ENCODE measurements at regions not wholly inside any gene's neighbourhood (a gene's known extent, or its start where the extent isn't known, plus 50 kb on each side); places are given as distances from the start of the nearest gene placed in this dataset.

DNA sequence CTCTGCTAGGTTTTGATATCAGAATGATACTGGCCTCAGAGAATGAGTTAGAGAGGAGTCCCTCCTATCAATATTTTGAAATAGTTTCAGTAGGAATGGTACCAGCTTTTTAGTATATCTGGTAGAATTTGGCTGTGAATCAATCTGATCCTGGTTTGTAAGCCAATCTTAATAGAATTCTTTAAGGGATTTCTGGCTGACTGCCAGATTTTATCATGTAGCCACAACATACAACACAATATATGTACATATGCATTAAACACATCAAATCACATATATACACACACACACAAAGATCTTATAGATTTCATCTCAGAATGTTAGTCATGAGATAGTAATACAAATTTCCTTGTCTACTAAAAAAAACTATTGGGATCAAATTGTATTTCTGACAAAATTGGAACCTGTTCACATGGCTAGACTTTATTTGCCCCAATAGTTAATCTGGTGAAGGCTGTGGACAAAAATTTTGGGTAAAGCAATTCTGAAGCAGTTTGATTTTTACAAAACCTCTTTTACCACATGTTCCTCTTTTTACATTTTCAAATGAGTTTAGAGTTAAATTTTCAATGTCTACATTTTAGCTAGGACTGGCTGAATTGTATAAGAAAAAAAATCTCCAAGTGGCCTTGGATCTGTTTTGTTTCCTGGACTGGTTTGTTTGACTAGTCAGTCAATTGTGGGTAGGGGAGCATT lies 151.7 kb downstream of the FASLG start:
- DNase-seq: no peak

DNA sequence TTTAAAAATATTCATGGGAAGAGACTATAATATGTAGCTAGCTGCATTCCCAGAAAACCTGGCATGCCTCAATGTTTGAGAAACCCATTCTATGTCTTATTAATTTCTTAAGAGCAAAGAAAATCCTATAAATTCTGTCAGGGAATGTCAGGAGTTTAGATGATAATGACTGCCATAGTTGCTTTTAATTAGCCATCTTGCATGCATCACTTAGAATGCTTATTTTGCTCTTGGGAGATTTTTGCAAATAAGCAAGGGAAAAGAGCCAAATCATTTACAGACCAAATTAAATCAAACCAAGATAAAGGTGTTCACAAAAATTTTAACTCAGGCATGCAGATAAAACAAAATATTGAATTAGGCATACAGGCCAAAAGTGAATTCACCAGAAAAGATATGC lies 152.8 kb downstream of the FASLG start:
- no peak for DNase-seq

DNA sequence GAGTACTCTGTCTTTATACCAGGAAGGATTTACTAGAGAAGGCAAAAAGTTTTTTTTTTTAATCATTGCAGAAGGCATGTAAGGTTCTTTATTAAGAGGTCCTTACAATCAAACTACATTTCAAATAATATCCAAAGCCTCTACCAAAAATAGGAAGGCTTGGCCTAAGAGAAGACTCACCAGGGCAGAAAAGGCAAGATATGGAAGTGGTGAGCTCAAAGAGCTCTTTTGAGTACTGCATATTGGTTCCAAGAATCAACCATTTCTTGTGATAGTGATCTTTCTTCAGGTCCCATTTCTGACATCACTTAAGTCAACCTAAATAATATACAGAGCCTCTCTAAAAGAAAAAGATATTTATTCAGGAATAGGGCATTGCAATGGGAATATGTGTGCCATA lies 153.2 kb downstream of the FASLG start:
- DNase-seq: no peak

DNA sequence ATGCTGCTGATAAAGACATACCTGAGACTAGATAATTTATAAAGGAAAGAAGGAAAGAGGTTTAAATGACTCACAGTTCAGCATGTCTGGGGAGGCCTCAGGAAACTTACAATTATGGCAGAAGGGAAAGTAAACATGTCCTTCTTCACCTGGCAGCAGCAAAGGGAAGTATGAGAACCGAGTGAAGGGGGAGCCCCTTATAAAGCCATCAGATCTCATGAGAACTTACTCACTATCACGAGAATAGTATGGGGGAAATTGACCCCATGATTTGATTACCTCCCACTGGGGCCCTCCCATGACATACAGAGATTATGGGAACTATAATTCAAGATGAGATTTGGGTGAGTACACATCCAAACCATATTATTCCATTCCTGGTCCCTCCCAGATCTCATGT lies 154.4 kb downstream of the FASLG start:
- no peak for DNase-seq

DNA sequence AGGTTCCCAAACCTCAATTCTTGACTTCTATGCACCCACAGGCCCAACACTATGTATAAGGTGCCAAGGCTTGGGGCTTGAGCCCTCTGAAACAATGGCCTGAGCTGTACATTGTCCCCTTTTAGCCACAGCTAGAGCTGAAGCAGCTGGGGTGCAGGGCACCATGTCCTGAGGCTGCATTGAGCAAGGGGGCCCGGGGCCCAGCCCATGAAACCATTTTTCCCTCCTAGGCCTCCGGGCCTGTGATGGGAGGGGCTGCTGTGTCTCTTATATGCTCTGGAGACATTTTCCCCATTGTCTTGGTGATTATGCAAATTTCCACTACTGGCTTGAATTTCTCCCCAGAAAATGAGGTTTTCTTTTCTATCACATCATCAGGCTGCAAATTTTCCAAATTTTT lies 155.5 kb downstream of the FASLG start:
- DNase-seq: no peak

DNA sequence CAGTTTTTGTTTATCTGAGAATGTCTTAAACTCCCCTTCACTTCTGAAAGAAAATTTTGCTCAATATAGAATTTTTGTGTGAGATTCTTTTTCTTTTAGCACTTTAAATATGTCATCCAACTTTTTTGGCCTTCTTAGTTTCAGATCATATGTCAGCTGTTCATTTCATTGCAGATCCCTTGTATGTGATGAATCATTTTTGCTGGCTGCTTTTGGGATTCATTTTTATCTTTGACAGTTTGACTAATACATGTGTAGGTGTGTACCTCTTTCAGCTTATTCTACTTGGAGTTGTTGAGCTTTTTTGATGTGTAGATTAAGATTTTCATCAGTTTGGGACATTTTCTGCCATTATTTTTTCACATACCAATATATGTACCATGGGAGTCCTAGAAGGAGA lies 156.8 kb downstream of the FASLG start:
- no peak for DNase-seq

DNA sequence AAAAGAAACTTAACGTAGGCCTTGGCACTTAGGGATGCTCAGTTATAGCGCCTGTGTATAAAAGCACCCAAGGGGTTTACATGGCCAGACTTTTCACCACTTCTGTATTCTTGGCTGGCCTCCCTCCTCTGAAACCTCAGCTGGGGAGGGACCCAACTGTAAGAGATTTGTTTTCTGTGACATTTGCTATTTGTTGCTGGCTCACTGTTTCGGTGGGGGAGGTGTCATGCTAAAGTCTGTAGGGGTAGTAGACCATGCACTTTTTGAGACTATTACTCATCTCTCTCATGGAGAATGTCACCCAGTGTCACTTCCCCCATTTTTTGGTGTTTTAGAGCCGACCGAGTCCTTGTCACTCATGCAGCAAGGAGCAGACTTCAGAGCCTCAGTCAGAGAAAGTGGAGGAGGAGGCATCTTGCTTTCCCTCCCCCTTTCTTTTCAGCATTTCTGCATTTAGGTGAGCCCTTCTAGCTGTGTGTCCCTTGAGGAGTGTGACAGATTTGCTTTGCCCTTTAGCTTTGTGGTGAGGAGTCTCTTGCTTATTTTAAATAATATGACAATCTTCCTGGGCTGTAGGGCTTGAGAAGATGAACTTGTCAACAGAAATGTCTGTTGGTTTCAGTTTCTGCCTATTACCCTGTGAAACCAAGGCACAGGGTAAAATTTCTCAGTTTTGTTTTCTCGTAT lies 160.1 kb downstream of the FASLG start:
- DNase-seq: no peak

DNA sequence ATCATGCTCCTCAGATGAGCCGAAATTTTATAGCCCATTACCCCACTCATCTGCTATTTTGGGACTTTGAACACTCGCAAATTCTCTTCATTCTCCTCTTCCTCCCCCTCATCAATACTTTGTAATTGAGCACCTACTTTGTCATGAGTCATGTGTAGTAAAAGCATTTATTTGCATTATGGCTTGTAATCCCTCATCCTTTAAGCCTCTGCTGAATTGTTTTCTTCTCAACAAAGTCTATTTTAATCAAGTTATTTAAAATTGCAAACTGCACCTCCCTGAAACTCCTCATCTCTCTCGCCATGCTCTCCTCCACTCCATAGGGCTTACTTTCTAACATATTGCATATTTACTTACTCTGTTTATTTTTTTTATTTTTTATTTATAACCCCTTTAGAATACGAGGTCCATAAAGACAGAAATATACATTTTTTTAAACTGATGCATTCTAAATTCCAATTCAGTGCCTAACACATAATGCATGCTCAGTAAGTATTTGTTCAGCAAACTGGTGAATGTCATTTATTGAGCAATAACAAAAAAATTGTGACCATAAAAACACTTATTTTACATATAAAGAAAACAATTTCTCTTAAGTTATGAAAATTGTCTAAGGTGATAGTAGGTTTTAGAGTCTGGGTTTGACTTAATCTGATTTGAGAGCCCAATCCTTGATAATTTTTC lies 161.7 kb downstream of the FASLG start:
- DNase-seq: no peak

DNA sequence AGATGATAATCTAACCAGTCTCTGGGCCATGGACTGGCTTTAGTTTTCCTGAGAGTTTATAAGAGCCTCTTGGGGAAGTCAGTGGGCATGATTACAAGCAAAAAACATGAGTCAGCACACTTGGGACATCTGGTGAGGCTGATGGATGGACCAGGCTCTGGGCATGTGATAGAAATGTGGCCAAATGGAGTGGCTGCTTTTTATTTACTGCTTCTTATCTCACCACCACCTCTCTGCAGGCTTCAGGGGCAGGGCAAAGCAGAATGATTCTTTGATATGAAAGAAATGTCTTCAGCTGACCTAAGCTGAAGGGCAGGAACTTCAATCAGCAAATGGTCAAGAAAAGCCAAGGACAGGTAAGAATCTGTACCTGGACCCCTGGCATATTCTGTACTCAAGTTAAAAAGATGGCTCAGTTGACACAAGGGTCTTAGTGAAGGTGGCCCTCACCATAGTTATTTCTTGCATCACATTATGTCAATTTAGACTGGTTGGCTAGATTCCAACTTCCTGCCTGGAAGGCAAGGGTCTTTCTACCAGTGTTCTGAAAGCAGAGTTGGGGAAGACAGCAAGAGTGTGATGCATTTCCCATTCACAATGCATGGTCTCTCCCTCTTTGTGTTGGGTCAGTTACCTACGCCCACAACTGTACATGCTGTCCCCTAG lies 162.8 kb downstream of the FASLG start:
- peak; percentile 22 to 73 for DNase-seq

DNA sequence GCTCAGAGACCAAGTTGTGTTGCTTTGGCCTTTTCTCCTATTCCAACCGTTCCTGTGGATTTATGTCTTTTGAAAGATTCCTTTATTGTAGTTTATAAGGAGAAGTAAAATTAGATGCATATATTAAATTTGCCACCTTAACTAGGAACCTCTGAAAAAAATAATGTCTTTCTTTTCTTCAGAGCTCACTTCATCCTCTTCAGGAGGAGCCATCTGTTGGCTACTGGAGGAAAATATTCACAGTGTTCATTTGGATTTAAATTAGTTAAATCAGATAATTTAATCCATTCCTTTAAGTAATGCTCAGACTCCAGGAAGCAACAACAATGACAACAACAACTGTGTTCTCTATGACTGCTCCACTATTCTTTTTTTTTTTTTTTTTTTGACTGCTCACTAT lies 164.0 kb downstream of the FASLG start:
- peak in 1 of 2 experiments; percentile 3 for DNase-seq

DNA sequence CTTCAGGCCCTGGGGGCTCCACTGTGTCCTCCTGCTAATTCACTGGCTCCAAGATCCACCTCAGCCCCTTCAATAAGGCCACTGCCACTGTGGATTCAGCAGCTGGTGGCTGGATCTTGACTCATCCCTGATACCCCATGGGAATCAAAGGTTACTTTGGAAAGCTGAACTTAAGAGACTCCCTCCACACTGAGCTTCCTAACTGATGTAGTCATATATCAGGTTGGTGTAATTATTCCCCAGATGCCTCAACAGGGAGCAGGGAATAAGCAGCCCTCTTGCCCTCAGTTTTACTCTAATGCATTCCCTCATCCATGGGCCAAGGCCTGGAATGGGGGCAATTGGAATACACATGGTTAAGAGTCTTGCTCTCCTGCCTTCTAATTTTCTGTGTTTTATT lies 164.6 kb downstream of the FASLG start:
- peak in 1 of 2 experiments; percentile 19 for DNase-seq

DNA sequence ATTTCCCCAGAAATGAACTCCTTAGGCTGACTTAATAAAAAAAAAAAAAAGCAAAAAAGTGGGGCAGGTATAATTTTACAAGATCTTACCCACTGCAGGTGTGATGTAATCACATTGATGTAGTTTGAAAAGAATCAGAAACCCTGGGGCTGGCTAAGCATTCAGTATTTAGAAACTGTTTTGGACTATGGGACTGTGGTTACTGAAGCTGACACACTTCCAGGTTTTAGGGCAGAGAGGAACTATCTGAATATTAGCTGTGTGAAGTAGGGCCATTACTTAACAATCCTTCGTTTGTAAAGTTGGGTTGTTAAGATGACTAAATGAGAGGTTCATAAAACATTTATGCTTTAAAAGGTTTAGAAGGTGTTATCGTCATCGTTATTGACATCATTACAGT lies 165.3 kb downstream of the FASLG start:
- DNase-seq: no peak

DNA sequence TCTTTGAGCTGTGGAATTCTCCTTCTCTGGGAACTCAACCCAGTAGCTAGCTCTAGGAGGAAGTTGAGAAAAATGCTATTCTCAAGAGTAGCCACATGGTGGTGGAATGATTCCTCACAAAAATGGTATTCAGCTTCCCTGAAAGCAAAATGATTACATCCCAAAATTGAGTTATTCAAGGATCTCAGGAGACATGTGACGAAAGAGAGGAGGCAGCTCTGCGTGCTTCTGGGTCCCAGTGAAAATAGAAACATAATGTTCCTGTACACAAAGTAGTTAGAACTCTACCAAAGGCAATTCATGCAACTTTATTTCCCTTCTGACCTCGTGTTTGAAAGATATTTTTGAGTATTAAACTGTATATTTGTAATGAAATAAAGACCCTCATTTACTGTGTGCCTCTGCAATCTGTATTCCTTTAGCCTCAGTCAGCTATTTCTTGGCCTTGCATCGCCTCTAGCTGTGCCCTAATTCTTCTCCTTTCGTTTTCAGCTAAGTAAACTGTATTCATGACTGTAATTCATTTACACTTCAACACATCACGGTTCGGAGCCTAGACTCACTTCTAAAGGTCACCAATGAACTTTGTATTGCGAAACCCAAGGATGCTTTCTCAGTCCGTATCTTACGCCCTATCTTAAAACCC lies 167.3 kb downstream of the FASLG start:
- peak in 1 of 2 experiments; percentile 50 for DNase-seq

DNA sequence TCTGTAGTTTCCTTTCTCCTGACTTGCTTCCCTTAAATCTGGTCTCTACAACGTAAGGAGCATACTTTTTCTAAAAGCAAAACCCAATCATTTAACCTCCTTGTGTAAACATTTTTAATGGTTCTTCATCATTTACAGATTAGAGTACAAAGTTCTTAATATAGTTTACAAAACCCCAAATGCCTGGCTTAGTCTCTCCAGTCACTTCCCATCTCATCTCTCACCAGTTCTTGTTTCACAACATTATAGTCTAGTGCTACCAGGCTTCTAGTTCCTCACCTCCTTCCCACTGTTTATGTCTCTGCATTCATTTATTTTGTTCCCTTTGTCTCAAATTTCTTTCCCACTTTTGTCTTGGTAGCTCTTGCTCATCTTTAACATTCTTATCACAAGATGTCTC lies 168.4 kb downstream of the FASLG start:
- no peak for DNase-seq

DNA sequence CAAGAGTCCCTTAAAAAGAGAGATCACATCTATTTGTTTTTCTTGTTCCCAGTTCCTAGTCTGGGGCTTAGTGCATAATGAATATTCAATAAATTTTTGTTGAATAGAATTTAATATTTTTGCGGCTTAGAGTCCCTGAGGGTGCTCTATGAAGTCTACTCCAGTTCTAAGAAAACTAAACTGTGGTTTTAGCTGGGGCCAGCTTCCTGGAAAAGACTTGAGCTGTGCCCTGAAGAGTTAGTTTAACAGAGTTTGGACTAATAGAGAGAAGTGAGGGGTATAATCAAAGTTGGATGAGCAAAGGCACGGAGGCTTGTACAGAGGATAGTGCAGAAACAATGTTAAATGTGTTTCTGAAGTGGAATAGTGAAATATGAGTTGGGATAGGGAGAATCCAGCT lies 168.9 kb downstream of the FASLG start:
- no peak for DNase-seq

DNA sequence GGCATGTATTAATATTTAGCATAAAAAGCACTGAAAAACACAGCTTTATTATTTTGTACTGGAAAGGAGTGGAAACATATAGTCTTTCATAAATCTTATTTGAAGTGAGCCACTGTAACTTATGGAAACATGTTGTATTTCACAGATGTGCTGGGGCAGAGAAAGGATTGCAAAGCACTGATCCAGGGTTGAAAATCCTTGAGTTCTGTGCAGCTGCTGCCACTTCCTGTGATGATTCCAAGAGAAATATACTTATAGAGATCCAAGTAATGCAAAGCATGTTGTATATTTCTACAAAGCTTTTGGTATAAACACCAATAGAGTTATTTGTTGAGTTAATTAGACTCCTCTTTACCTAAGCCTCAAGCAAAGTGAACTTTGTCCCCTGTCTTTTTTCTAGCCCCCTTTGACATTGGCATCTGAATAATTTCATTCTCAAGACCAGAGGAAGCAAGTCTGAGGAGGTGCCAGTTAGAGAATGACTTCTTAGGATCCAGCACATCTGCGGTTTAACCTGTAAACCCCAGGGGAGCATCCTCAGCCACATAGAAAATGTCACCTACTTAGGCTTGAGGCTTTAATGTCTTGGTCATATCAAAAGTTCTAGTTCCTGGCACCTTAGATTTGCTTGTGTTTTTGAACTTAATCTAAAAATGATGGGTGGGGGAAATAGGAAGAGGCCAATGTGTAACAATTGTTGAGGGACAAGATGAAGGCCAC lies 173.3 kb downstream of the FASLG start:
- no peak for DNase-seq

DNA sequence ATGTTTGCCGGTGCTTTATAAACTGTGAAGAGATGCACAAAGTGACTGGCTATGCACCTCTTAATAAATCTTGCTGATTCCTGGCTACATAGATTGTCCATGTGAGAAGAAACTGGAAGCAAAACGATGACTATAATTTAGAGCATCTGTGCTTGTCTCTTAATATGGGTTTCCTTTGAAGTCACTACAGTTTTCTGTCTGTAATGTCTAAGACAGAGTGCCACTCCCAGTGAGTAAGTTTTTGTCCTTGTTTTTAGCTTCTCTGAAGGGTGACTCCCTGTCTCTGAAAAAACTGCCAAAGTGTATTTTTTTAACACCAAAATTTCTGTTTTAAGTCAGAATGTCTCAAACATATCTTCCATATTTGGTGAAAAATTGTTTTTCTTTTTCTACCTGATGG lies 175.1 kb downstream of the FASLG start:
- DNase-seq: no peak

DNA sequence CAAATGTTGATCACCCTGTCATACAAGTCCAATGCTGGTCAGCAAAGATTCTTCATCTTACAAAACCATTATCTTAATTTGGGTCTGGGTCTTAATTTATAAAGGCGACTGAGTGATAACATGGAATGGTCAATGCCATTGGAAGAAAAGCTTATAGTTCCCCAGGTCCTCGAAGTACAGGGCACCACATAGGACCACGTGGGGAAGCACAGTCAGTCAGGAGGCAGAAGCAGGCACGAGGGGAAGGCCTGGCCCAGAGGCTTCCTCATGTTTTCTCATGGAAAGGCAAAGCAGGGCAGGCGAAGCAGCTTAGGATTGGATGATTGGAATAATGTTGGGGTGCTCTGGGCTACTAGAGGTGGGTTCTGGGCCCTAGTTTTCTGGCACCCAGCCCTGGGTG lies 175.7 kb downstream of the FASLG start:
- no peak for DNase-seq

DNA sequence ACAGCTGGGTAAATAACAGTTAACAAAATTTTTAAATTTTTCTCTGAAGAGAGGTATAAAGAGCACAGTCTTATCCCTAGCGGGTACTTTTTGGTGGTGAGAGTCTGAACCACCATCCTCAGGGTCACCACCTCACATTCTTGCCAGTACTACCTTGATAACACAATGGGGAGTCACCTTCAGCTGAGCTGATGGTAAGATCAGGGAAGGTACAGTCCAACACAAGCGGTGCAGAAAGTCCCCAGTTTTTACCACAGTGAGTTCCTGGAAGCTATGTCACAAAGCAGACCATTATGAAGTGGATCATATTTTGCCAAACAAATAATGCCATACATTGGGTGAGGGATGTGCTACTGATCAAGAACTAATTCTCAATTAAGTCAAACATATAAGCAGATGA lies 176.9 kb downstream of the FASLG start:
- DNase-seq: no peak

DNA sequence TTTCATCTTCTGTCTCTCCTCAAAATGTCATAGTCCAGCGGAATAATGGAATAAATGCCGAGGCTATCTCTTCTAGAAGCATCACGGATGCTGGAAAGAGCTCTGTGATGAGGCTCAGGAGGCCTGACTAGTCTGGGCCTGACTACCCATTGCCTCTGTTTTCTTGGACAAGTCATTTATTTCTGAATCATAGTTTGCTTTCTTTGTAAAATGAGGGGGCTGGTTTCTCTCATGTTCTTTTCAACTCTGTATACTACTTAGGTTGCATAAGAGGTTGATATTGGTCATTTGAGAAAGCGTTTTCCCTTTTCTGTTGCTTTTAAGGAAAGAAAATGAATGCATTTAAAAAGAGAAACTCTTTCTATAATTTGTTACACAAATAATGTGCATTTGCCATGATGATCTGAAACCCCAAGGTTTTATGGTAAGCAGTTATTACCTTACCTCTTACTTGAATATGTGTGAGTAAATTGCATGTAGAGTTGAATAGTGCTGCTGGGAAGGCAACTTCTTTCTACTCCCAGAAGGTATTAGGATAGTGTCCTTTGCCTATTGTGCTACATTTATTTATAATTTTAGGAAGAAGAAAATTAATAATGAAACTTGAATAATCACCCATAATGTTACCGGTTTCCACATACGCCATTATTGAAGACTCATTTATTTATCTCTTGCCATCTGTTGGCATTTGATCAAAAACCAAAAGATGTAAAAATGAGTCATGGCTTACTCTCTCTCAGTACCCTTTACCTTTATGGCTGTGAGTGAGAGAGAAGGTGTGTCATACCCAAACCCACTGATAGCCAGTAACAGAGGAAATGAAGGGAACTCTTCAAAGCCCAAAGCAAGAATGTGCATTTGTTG lies 179.1 kb downstream of the FASLG start:
- DNase-seq: no peak

DNA sequence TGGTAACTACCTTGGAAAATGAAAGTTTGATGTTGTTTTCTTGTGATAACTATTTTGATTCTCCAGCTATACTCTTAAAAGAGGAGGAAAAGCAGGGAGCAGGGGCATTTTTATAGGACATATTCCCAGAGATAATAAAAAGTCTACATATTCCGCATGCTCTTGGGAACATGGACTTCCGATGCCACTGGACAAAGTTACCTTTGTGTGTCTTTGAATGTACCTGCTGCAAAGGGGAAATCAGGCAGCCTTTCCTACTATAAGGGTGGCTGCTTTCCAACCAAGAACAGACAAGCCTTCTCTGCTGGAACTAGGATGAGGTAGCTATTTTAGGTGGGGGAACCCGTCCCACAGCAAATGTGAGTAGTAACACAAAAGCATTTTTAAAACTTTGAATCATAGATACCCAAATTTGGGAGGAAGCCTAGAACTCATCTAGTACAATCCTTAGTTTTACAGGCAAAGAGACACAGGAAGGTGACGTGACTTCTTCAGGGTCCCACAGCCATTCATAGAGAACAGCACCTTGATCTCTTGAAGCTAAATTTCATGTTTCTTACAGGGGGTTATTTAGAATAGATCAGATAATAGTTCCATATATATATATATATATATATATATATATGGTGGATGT lies 179.9 kb downstream of the FASLG start:
- DNase-seq: no peak
